ENCODE measurements at regions not wholly inside any gene's neighbourhood (a gene's known extent, or its start where the extent isn't known, plus 50 kb on each side); places are given as distances from the start of the nearest gene placed in this dataset.
"Not testable (repeated sequence)": the region's sequence is repeated elsewhere in the genome, so short reads cannot be mapped to it uniquely, and the experiment has no call there.

DNA sequence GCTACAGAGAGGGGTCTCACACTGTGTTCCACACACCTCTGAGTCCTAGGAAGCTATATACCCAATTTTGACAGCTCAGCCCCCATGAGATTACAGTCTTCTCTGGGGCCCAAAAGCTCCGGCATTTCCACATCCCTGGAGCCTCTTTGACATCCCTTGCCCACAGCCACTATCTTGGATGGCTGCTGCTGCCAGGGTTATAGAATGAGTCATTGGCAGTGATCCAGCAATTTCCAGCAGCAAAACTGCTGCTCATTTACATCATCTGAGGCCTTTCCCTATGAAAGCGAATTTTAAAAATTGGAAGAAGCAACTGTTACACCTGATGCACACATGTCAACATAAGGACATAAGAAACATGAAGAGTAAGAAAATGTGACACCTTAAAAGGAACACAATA, 590.7 kb downstream of the MEI4 start:
- no peak for DNase-seq

DNA sequence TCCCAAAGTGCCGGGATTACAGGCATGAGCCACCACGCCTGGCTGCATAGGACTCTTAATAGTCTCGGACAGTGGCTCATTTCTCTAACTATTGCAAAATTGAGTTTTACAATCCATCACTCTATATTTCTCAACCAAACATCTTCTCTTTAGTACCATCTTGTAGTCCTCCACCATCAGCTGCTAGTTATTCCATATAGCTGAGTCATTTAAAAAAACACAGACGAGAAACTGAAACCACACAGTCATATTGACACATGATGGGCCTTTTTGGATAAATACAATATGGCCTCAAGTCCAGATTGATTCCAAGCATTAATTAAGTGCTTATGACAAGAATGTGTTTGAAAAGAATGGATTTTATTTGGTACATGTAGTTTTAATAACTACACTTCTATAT, 599.1 kb downstream of the MEI4 start:
- DNase-seq = no peak
- intact Hi-C loops (cut with DNase I; ENCODE audit: low total_unique reads) = no loop called here
- Histone ChIP-seq H3K9me3 (no peaks in the 10 kb centered on the region), H3K4me3 (no peak overlapping the region), H3K27me3 (no peaks in the 10 kb centered on the region), H3K4me1 (no peaks in the 10 kb centered on the region), H3K27ac (no peak overlapping the region), H3K36me3 (ENCODE audit: low read depth, missing control alignments) (no peaks in the 10 kb centered on the region)
- 96 to 97% methylated on average over 4 of the region's 4 CpGs for WGBS, 2 donors
- no peak for TF ChIP-seq POLR2A (IDR thresholded peaks at IDR 0.05)
- TF ChIP-seq, protein P1, sequence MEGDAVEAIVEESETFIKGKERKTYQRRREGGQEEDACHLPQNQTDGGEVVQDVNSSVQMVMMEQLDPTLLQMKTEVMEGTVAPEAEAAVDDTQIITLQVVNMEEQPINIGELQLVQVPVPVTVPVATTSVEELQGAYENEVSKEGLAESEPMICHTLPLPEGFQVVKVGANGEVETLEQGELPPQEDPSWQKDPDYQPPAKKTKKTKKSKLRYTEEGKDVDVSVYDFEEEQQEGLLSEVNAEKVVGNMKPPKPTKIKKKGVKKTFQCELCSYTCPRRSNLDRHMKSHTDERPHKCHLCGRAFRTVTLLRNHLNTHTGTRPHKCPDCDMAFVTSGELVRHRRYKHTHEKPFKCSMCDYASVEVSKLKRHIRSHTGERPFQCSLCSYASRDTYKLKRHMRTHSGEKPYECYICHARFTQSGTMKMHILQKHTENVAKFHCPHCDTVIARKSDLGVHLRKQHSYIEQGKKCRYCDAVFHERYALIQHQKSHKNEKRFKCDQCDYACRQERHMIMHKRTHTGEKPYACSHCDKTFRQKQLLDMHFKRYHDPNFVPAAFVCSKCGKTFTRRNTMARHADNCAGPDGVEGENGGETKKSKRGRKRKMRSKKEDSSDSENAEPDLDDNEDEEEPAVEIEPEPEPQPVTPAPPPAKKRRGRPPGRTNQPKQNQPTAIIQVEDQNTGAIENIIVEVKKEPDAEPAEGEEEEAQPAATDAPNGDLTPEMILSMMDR (IDR thresholded peaks at IDR 0.05) = no peak

More for the DNA sequence above, 590.7 kb downstream of the MEI4 start:
- Histone ChIP-seq H3K27ac (no peak overlapping the region), H3K36me3 (ENCODE audit: low read depth, missing control alignments) (no peaks in the 10 kb centered on the region), H3K27me3 (no peaks in the 10 kb centered on the region), H3K4me3 (no peak overlapping the region), H3K4me1 (no peaks in the 10 kb centered on the region), H3K9me3 (no peaks in the 10 kb centered on the region)
- 90 to 92% methylated on average over 2 of the region's 2 CpGs for WGBS, 2 donors
- intact Hi-C loops (cut with DNase I; ENCODE audit: low total_unique reads) = no loop called here
- TF ChIP-seq, protein P1 (IDR thresholded peaks at IDR 0.05) = no peak
- no peak for TF ChIP-seq POLR2A (IDR thresholded peaks at IDR 0.05)

DNA sequence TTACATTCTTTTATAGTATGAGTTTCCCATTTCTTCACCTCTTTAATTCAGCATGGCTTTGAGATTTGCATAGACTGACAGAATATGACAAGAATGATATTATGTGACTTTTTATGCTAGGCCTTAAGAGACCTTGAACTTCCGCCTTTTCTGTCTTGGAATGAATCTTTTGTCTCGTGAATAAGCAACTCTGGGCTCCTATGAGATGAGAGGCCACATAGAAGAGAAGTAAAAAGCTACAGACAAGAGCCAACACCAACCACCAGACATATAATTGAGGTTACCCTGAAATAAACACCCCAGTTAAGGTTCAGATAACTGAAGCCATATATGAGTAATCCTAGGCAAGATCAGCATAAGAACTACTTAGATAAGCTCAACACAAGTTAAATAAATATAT, 600.8 kb downstream of the MEI4 start:
- WGBS, 2 donors = 45 to 58% methylated on average over 2 of the region's 2 CpGs
- H3K27ac ChIP-seq = no peak overlapping the region
- H3K9me3 ChIP-seq = no peaks in the 10 kb centered on the region
- TF ChIP-seq, protein P1 (IDR thresholded peaks at IDR 0.05) = no peak
- TF ChIP-seq POLR2A (IDR thresholded peaks at IDR 0.05) = no peak
- intact Hi-C loops (cut with DNase I; ENCODE audit: low total_unique reads) = no loop called here
- H3K36me3 ChIP-seq (ENCODE audit: low read depth, missing control alignments) = no peaks in the 10 kb centered on the region
- no peaks in the 10 kb centered on the region for H3K4me1 ChIP-seq
- H3K27me3 ChIP-seq = no peaks in the 10 kb centered on the region
- H3K4me3 ChIP-seq = no peak overlapping the region
- no peak for DNase-seq

DNA sequence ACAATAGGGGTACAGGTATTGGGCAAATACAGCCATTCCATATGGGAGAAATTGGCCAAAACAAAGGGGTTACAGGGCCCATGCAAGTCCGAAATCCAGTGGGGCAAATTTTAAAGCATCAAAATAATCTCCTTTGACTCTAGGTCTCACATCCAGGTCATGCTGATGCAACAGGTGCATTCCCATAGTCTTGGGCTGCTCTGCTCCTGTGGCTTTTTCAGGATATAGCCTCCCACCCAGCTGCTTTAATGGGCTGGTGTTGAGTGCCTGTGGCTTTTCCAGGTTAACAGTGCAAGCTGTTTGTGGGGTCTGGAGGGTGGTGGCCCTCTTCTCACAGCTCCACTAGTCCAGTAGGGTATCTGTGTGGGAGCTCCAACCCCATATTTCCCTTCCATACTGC, 607.1 kb downstream of the MEI4 start:
- no peak for DNase-seq
- H3K27me3 ChIP-seq = no peaks in the 10 kb centered on the region
- H3K36me3 ChIP-seq (ENCODE audit: low read depth, missing control alignments) = no peaks in the 10 kb centered on the region
- no peak overlapping the region for H3K27ac ChIP-seq
- H3K4me3 ChIP-seq = no peak overlapping the region
- no peaks in the 10 kb centered on the region for H3K9me3 ChIP-seq
- H3K4me1 ChIP-seq = no peaks in the 10 kb centered on the region
- intact Hi-C loops (cut with DNase I; ENCODE audit: low total_unique reads) = no loop called here
- 94 to 100% methylated on average over 1 of the region's 1 CpG for WGBS, 2 donors
- TF ChIP-seq, protein P1 (IDR thresholded peaks at IDR 0.05) = no peak
- no peak for TF ChIP-seq POLR2A (IDR thresholded peaks at IDR 0.05)

DNA sequence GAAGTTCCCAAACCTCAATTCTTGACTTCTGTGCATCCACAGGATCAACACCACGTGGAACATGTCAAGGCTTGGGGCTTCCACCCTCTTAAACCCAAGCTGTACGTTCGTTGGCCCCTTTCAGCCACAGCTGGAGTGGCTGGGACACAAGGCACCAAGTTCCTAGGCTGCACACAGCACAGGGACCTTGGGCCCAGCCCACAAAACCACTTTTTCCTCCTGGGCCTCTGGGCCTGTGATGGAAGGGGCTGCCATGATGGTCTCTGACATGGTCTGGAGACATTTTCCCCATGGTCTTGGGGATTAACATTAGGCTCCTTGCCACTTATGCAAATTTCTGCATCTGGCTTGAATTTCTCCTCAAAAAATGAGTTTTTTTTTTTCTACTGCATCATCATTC, 606.9 kb upstream of the IRAK1BP1 start:
- H3K36me3 ChIP-seq (ENCODE audit: low read depth, missing control alignments); DNase-seq; H3K4me1 ChIP-seq; H3K4me3 ChIP-seq; intact Hi-C loops (cut with DNase I; ENCODE audit: low total_unique reads); H3K27ac ChIP-seq; H3K9me3 ChIP-seq; H3K27me3 ChIP-seq: not testable (repeated sequence)
- WGBS, 2 donors = 77 to 82% methylated on average over 3 of the region's 3 CpGs
